ENCODE measurements at regions not wholly inside any gene's neighbourhood (a gene's known extent, or its start where the extent isn't known, plus 50 kb on each side); places are given as distances from the start of the nearest gene placed in this dataset.
A peak's percentile ranks its signal among the peaks of the same experiment; 100 is the strongest.

GRCh38 chr1:116835161-116835560, 74.6 kb upstream of the PTGFRN start:
- no peak overlapping the region for H2AFZ ChIP-seq (ENCODE audit: insufficient read depth, low read length, poor library complexity)
- no peak overlapping the region for H3K9ac ChIP-seq (ENCODE audit: low read length)
- H3K18ac ChIP-seq (ENCODE audit: low read length), result no peak overlapping the region
- peaks cover 1% of the 10 kb centered on the region for H3K79me1 ChIP-seq (ENCODE audit: low read length)
- no peak overlapping the region for H3K23ac ChIP-seq (ENCODE audit: low read length)
- H2BK5ac ChIP-seq (ENCODE audit: low read depth, low read length, poor library complexity), result no peak overlapping the region
- no peaks in the 10 kb centered on the region for H3K9me3 ChIP-seq (ENCODE audit: insufficient read depth, low read depth, low read length)
- no peak overlapping the region for H4K8ac ChIP-seq (ENCODE audit: low read depth, low read length)
- H3K4me2 ChIP-seq (ENCODE audit: low read length), result no peak overlapping the region
- no peak for DNase-seq
- H3K4ac ChIP-seq (ENCODE audit: low read depth, low read length), result no peak overlapping the region
- peaks cover 14 to 19% of the 10 kb centered on the region in 2 experiments for H3K4me1 ChIP-seq (ENCODE audit: control insufficient read depth in 1 of 2, insufficient read depth in 2 of 2, low read length in 2 of 2)
- no peak overlapping the region for H2AK5ac ChIP-seq (ENCODE audit: low read length)
- no CpG with 5 or more reads among the region's 4 CpGs for WGBS (ENCODE audit: extremely low coverage, insufficient coverage, insufficient read length)
- no peaks in the 10 kb centered on the region for H3K79me2 ChIP-seq (ENCODE audit: control insufficient read depth, insufficient read depth, low read length, poor library complexity)
- H2BK12ac ChIP-seq (ENCODE audit: low read length), result no peak overlapping the region
- H3K14ac ChIP-seq (ENCODE audit: low read length), result no peak overlapping the region
- no peak overlapping the region for H4K91ac ChIP-seq (ENCODE audit: low read depth, low read length)
- H3K4me3 ChIP-seq (ENCODE audit: low read depth, low read length), result no peak overlapping the region
- no peaks in the 10 kb centered on the region for H3K36me3 ChIP-seq (ENCODE audit: control insufficient read depth in 1 of 2, insufficient read depth in 2 of 2, low read length in 2 of 2)
- H4K12ac ChIP-seq (ENCODE audit: low read depth, low read length), result no peak overlapping the region
- H3K27me3 ChIP-seq (ENCODE audit: insufficient read depth, low read length), result no peaks in the 10 kb centered on the region
- H3K27ac ChIP-seq (ENCODE audit: low read depth, low read length), result no peak overlapping the region
- H2BK120ac ChIP-seq (ENCODE audit: insufficient read depth, low read length, poor library complexity), result no peak overlapping the region

- Histone ChIP-seq H3K79me2 (ENCODE audit: control insufficient read depth, insufficient read depth, low read length, poor library complexity) (no peaks in the 10 kb centered on the region), H3K18ac (ENCODE audit: low read length) (peak overlapping the region; percentile 13), H3K27ac (ENCODE audit: low read depth, low read length) (peak overlapping the region; percentile 33), H3K9ac (ENCODE audit: low read length) (no peak overlapping the region), H2AFZ (ENCODE audit: insufficient read depth, low read length, poor library complexity) (no peak overlapping the region), H3K9me3 (ENCODE audit: insufficient read depth, low read depth, low read length) (no peaks in the 10 kb centered on the region), H2BK120ac (ENCODE audit: insufficient read depth, low read length, poor library complexity) (peak overlapping the region; percentile 37), H2AK5ac (ENCODE audit: low read length) (peak overlapping the region; percentile 60), H3K4me1 (ENCODE audit: control insufficient read depth in 1 of 2, insufficient read depth in 2 of 2, low read length in 2 of 2) (peaks cover 14 to 19% of the 10 kb centered on the region in 2 experiments), H4K91ac (ENCODE audit: low read depth, low read length) (no peak overlapping the region), H3K4me3 (ENCODE audit: low read depth, low read length) (no peak overlapping the region), H3K4me2 (ENCODE audit: low read length) (no peak overlapping the region), H3K27me3 (ENCODE audit: insufficient read depth, low read length) (no peaks in the 10 kb centered on the region), H3K79me1 (ENCODE audit: low read length) (peaks cover 1% of the 10 kb centered on the region), H4K8ac (ENCODE audit: low read depth, low read length) (no peak overlapping the region), H2BK5ac (ENCODE audit: low read depth, low read length, poor library complexity) (no peak overlapping the region), H3K14ac (ENCODE audit: low read length) (no peak overlapping the region), H2BK12ac (ENCODE audit: low read length) (peak overlapping the region; percentile 41), H3K36me3 (ENCODE audit: control insufficient read depth in 1 of 2, insufficient read depth in 2 of 2, low read length in 2 of 2) (no peaks in the 10 kb centered on the region), H3K4ac (ENCODE audit: low read depth, low read length) (no peak overlapping the region), H4K12ac (ENCODE audit: low read depth, low read length) (no peak overlapping the region), H3K23ac (ENCODE audit: low read length) (no peak overlapping the region)
- no CpG with 5 or more reads among the region's 1 CpG for WGBS (ENCODE audit: extremely low coverage, insufficient coverage, insufficient read length)
- DNase-seq, result no peak
Observed at GRCh38 chr1:116836099-116836498, 73.6 kb upstream of the PTGFRN start.

DNA sequence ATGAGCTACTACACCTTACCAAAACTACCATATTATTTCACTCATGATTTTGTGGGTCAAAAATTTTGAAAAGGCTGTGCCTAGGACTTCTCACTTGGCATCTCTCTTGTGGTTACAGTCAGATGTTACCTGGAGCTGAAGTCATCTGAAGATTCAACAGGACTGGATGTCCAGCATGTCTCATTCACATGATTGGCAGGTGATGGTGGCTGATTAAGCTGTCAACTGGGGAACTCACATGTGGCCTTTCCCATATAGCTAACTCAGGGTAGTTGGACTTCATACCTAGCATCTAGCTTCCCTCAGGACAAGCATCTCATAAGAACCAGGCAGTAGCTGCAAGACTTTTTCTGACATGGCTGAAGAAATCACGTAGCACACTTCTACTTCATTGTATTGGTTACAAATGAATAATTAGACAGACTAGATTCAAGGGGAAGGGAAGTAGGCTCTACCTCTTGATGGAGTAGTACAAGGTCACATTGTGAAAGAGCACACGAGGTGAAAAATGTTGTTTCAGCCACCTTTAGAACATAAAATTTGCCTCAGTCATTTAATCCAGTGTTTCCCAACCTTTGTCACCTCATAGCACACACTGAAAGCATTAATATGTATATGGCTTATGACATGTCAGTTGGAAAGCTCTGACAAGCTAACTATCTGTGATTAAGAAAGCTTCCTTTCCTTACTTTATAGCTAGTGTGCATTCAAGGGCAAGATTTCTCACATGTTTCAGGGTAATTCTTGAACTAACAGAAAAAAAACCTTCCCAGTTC, 68.0 kb upstream of the PTGFRN start:
- Histone ChIP-seq H3K4me3 (ENCODE audit: low read depth, low read length) (no peak overlapping the region), H3K9me3 (ENCODE audit: insufficient read depth, low read depth, low read length) (no peaks in the 10 kb centered on the region), H2BK12ac (ENCODE audit: low read length) (no peak overlapping the region), H3K27me3 (ENCODE audit: insufficient read depth, low read length) (no peaks in the 10 kb centered on the region), H2BK5ac (ENCODE audit: low read depth, low read length, poor library complexity) (no peak overlapping the region), H2AK5ac (ENCODE audit: low read length) (no peak overlapping the region), H3K27ac (ENCODE audit: low read depth, low read length) (no peak overlapping the region), H4K8ac (ENCODE audit: low read depth, low read length) (no peak overlapping the region), H4K91ac (ENCODE audit: low read depth, low read length) (no peak overlapping the region), H3K4me2 (ENCODE audit: low read length) (no peak overlapping the region), H3K4ac (ENCODE audit: low read depth, low read length) (no peak overlapping the region), H3K36me3 (ENCODE audit: control insufficient read depth in 1 of 2, insufficient read depth in 2 of 2, low read length in 2 of 2) (no peaks in the 10 kb centered on the region), H2BK120ac (ENCODE audit: insufficient read depth, low read length, poor library complexity) (no peak overlapping the region), H3K23ac (ENCODE audit: low read length) (no peak overlapping the region), H3K9ac (ENCODE audit: low read length) (no peak overlapping the region), H3K79me1 (ENCODE audit: low read length) (no peaks in the 10 kb centered on the region), H3K18ac (ENCODE audit: low read length) (no peak overlapping the region), H3K4me1 (ENCODE audit: control insufficient read depth in 1 of 2, insufficient read depth in 2 of 2, low read length in 2 of 2) (peaks cover 2% of the 10 kb centered on the region in 2 experiments), H2AFZ (ENCODE audit: insufficient read depth, low read length, poor library complexity) (no peak overlapping the region), H3K79me2 (ENCODE audit: control insufficient read depth, insufficient read depth, low read length, poor library complexity) (no peaks in the 10 kb centered on the region), H4K12ac (ENCODE audit: low read depth, low read length) (no peak overlapping the region), H3K14ac (ENCODE audit: low read length) (no peak overlapping the region)
- no peak for DNase-seq
- no CpG with 5 or more reads among the region's 2 CpGs for WGBS (ENCODE audit: extremely low coverage, insufficient coverage, insufficient read length)

DNA sequence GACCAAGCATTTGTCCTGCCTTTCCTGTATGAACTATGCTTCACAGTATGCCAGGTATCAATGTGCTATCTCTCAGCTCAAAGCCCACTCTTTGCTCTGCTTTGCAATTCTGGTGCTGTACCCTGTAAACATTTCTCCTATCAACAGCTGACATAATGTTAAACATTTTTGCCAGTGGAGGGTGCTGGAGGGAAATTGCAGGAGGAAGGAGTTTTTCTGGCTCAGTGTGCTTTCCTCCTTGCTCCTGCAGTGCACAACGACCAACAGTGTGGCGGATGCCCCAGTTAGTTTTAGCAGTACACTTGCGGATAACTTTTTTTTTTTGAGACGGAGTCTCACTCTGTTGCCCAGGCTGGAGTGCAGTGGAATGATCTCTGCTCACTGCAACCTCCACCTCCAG, 67.1 kb upstream of the PTGFRN start:
- no peak overlapping the region for H4K8ac ChIP-seq (ENCODE audit: low read depth, low read length)
- no peak overlapping the region for H2BK120ac ChIP-seq (ENCODE audit: insufficient read depth, low read length, poor library complexity)
- no peaks in the 10 kb centered on the region for H3K79me2 ChIP-seq (ENCODE audit: control insufficient read depth, insufficient read depth, low read length, poor library complexity)
- DNase-seq, result peak; percentile 23 to 53
- H2BK5ac ChIP-seq (ENCODE audit: low read depth, low read length, poor library complexity), result no peak overlapping the region
- peaks cover 4 to 5% of the 10 kb centered on the region in 2 experiments for H3K4me1 ChIP-seq (ENCODE audit: control insufficient read depth in 1 of 2, insufficient read depth in 2 of 2, low read length in 2 of 2)
- H2AFZ ChIP-seq (ENCODE audit: insufficient read depth, low read length, poor library complexity), result no peak overlapping the region
- no peak overlapping the region for H3K18ac ChIP-seq (ENCODE audit: low read length)
- H4K12ac ChIP-seq (ENCODE audit: low read depth, low read length), result no peak overlapping the region
- no peak overlapping the region for H3K14ac ChIP-seq (ENCODE audit: low read length)
- H3K27ac ChIP-seq (ENCODE audit: low read depth, low read length), result no peak overlapping the region
- no peaks in the 10 kb centered on the region for H3K27me3 ChIP-seq (ENCODE audit: insufficient read depth, low read length)
- no peak overlapping the region for H3K9ac ChIP-seq (ENCODE audit: low read length)
- peak overlapping the region; percentile 36 for H2BK12ac ChIP-seq (ENCODE audit: low read length)
- no peak overlapping the region for H3K23ac ChIP-seq (ENCODE audit: low read length)
- H3K4me3 ChIP-seq (ENCODE audit: low read depth, low read length), result no peak overlapping the region
- H3K4ac ChIP-seq (ENCODE audit: low read depth, low read length), result no peak overlapping the region
- no peak overlapping the region for H3K4me2 ChIP-seq (ENCODE audit: low read length)
- WGBS (ENCODE audit: extremely low coverage, insufficient coverage, insufficient read length), result no CpG with 5 or more reads among the region's 4 CpGs
- no peak overlapping the region for H2AK5ac ChIP-seq (ENCODE audit: low read length)
- H3K79me1 ChIP-seq (ENCODE audit: low read length), result peaks cover 5% of the 10 kb centered on the region
- H3K9me3 ChIP-seq (ENCODE audit: insufficient read depth, low read depth, low read length), result no peaks in the 10 kb centered on the region
- peak overlapping the region; percentile 18 for H4K91ac ChIP-seq (ENCODE audit: low read depth, low read length)
- no peaks in the 10 kb centered on the region for H3K36me3 ChIP-seq (ENCODE audit: control insufficient read depth in 1 of 2, insufficient read depth in 2 of 2, low read length in 2 of 2)
